ENCODE measurements at regions not wholly inside any gene's neighbourhood (a gene's known extent, or its start where the extent isn't known, plus 50 kb on each side); places are given as distances from the start of the nearest gene placed in this dataset.

DNA sequence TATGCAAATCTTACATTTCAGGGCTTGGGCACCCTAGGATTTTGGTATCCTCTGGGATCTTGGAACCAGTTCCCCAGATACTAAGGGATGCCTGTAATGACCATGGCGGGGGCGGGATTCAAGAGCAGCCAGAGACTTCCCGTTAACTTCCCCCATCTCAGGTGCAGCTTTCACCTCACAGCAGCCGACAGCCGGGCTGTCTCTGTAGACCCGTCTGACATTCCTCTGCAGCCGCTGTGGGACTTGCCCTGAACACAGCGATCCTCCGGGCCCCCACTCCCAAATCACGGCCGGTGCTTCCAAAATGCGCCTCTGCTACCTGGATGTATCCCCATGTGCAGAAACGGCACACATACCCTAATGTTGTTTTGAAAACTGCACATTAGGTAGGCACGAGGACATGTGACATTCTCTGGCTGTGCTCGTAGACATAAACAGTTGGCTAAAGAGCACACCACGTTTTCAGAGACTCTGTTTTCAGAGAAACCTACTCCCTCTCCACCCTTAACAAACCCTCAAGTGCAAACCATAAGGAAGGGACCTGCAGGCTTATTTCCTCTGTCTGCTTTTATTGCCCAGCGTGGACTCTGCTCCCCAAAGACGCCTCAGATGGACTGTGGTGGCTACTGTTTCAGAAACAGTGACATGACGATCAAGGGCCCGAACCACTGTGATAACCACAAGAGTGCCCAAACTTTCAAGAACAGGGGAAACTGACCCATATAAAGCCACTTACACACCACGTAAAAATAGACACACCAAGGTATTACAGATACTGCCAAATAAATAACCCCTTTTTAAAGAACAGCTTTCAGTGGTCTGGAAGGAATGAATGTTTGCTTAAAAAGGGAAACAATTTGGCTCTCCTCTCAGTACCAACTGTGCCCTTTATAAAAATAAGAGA lies 72.9 kb upstream of the FOXC1 start:
- no peak overlapping the region for H3K27ac ChIP-seq (ENCODE audit: low read depth, low read length, poor library complexity, severe bottlenecking)
- H3K9me2 ChIP-seq (ENCODE audit: insufficient read depth, low read length), result no peaks in the 10 kb centered on the region
- no peaks in the 10 kb centered on the region for H3K36me3 ChIP-seq (ENCODE audit: insufficient read depth, low read length)
- no peak overlapping the region for H3K4me3 ChIP-seq (ENCODE audit: low read depth, low read length, poor library complexity, severe bottlenecking)
- CTCF ChIA-PET (ENCODE audit: unreplicated experiment), result no interaction called here
- no peak for TF ChIP-seq CTCF (conservative IDR thresholded peaks at IDR 0.05; ENCODE audit: low read length)
- TF ChIP-seq EZH2phosphoT487 (IDR thresholded peaks at IDR 0.05; ENCODE audit: borderline replicate concordance, low read depth, low read length), result no peak
- H3K4me1 ChIP-seq (ENCODE audit: insufficient read depth, low read length, poor library complexity, severe bottlenecking), result no peaks in the 10 kb centered on the region
- no peaks in the 10 kb centered on the region for H3K9me3 ChIP-seq (ENCODE audit: low read length)
- DNase-seq (ENCODE audit: low spot score), result no peak
- H2AFZ ChIP-seq (ENCODE audit: low read length), result no peak overlapping the region
- POLR2A ChIA-PET, result no interaction called here
- intact Hi-C loops (cut with micrococcal nuclease; ENCODE audit: unreplicated experiment), result no loop called here
- H3K4me2 ChIP-seq (ENCODE audit: low read length), result no peak overlapping the region
- no TSS peak for BruUV-seq (replicated peaks)
- H3K79me2 ChIP-seq (ENCODE audit: insufficient read depth, low read depth, low read length), result no peaks in the 10 kb centered on the region
- H4K20me1 ChIP-seq (ENCODE audit: insufficient read depth, low read length), result no peaks in the 10 kb centered on the region

DNA sequence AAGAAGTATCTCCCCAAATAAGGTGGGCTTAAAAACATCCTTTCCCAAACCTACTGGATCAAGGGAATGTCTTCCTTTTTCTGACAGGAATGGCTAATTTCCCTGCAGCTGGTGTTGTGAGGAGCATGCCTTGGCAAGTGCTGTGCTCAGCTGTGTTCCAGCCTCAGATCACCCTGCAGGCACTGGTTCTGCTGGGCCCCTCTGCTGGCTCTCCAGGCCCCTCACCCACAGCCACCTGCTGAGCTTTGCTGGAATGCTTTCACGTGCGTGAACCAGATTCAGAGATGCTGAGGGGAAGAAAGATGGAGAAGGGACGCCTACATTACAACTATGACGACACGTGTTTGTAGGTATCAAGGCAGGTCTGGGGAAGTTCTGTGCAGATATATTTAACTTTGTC lies 71.3 kb upstream of the FOXC1 start:
- ChIA-PET CTCF (ENCODE audit: unreplicated experiment) (no interaction called here), POLR2A (no interaction called here)
- no peaks in the 10 kb centered on the region for H3K4me1 ChIP-seq (ENCODE audit: insufficient read depth, low read length, poor library complexity, severe bottlenecking)
- H3K79me2 ChIP-seq (ENCODE audit: insufficient read depth, low read depth, low read length), result no peaks in the 10 kb centered on the region
- H3K36me3 ChIP-seq (ENCODE audit: insufficient read depth, low read length), result no peaks in the 10 kb centered on the region
- no peaks in the 10 kb centered on the region for H4K20me1 ChIP-seq (ENCODE audit: insufficient read depth, low read length)
- H3K4me2 ChIP-seq (ENCODE audit: low read length), result no peak overlapping the region
- intact Hi-C loops (cut with micrococcal nuclease; ENCODE audit: unreplicated experiment), result no loop called here
- no peaks in the 10 kb centered on the region for H3K9me3 ChIP-seq (ENCODE audit: low read length)
- H2AFZ ChIP-seq (ENCODE audit: low read length), result no peak overlapping the region
- H3K4me3 ChIP-seq (ENCODE audit: low read depth, low read length, poor library complexity, severe bottlenecking), result no peak overlapping the region
- TF ChIP-seq CTCF (conservative IDR thresholded peaks at IDR 0.05; ENCODE audit: low read length) (no peak), EZH2phosphoT487 (IDR thresholded peaks at IDR 0.05; ENCODE audit: borderline replicate concordance, low read depth, low read length) (no peak)
- H3K27ac ChIP-seq (ENCODE audit: low read depth, low read length, poor library complexity, severe bottlenecking), result no peak overlapping the region
- no peaks in the 10 kb centered on the region for H3K9me2 ChIP-seq (ENCODE audit: insufficient read depth, low read length)
- no TSS peak for BruUV-seq (replicated peaks)
- no peak for DNase-seq (ENCODE audit: low spot score)

DNA sequence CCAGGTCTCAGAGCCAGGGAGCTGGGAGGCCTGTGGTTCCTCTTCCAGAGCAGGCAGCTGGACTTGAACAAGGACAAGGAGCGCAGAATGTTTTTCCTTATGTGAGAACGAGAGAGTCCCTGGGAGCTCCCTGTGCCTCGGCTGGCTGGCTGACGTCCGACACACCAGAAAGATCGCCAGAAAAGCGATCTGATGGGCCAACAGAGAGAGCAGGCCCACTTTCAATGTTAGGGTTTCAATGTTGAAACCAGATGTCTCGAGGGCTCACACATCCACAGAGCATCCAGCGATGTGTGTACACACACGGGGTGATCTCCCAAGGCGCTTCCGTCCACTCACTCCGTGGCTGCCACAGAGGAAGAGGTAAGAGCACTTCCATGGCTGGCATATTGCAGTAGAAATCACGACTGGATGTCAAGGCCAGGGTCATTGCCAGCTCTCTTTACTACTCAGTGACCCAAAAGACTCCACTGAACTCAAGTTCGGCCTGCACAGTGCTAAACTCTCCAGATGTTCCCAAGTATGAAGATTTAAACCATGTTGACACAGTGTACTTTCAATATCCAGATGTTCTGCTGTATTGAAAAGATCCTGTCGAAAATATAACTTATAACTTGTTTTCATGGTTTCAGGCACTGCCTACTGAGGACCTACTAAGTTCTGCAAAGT lies 70.8 kb upstream of the FOXC1 start:
- Histone ChIP-seq H3K79me2 (ENCODE audit: insufficient read depth, low read depth, low read length) (no peaks in the 10 kb centered on the region), H3K27ac (ENCODE audit: low read depth, low read length, poor library complexity, severe bottlenecking) (no peak overlapping the region), H4K20me1 (ENCODE audit: insufficient read depth, low read length) (no peaks in the 10 kb centered on the region), H3K4me2 (ENCODE audit: low read length) (no peak overlapping the region), H3K9me2 (ENCODE audit: insufficient read depth, low read length) (no peaks in the 10 kb centered on the region), H3K4me1 (ENCODE audit: insufficient read depth, low read length, poor library complexity, severe bottlenecking) (no peaks in the 10 kb centered on the region), H3K4me3 (ENCODE audit: low read depth, low read length, poor library complexity, severe bottlenecking) (no peak overlapping the region), H3K36me3 (ENCODE audit: insufficient read depth, low read length) (no peaks in the 10 kb centered on the region), H3K9me3 (ENCODE audit: low read length) (no peaks in the 10 kb centered on the region), H2AFZ (ENCODE audit: low read length) (no peak overlapping the region)
- intact Hi-C loops (cut with micrococcal nuclease; ENCODE audit: unreplicated experiment), result no loop called here
- no peak for TF ChIP-seq EZH2phosphoT487 (IDR thresholded peaks at IDR 0.05; ENCODE audit: borderline replicate concordance, low read depth, low read length)
- no peak for TF ChIP-seq CTCF (conservative IDR thresholded peaks at IDR 0.05; ENCODE audit: low read length)
- POLR2A ChIA-PET, result interaction anchor here (0.7 kb wide), 1 partner anchor 398 kb away, joined by 3 read pairs; no protein-coding TSS in a partner anchor
- no TSS peak for BruUV-seq (replicated peaks)
- CTCF ChIA-PET (ENCODE audit: unreplicated experiment), result no interaction called here
- no peak for DNase-seq (ENCODE audit: low spot score)
